ENCODE measurements at regions not wholly inside any gene's neighbourhood (a gene's known extent, or its start where the extent isn't known, plus 50 kb on each side); places are given as distances from the start of the nearest gene placed in this dataset.

DNA sequence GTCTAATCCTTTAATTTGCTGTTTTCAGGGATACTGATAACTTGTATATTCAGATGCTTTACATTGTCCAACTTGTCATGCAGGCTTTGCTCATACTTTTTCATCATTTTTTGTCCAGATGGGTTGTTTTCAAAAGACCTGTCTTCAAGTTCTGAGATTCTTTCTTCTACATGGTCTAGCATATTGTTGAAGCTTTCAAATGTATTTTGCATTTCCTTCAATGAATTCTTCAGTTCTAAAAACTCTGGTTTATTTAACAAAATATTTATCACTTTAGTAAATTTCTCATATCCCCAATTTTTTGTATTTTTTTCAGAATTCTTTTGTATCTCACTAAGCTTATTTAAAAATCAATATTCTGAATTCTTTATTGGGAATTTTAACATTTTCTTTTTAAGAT, 388.3 kb upstream of the IL12A start:
- no peak overlapping the region for H3K27ac ChIP-seq
- H3K4me3 ChIP-seq: no peak overlapping the region
- H3K36me3 ChIP-seq (ENCODE audit: insufficient read depth, low read length): no peaks in the 10 kb centered on the region
- no peak overlapping the region for H3K9ac ChIP-seq (ENCODE audit: insufficient read length)
- DNase-seq (ENCODE audit: low read depth, low spot score): no peak
- no peaks in the 10 kb centered on the region for H3K9me3 ChIP-seq (ENCODE audit: low read depth, low read length)
- TF ChIP-seq EZH2 (IDR thresholded peaks at IDR 0.05) (no peak), FOXP2 (optimal IDR thresholded peaks at IDR 0.05; ENCODE audit: control extremely low read depth, extremely low read length, insufficient read depth) (no peak), POLR2AphosphoS5 (IDR thresholded peaks at IDR 0.05; ENCODE audit: borderline replicate concordance, low read depth, low read length) (no peak)

DNA sequence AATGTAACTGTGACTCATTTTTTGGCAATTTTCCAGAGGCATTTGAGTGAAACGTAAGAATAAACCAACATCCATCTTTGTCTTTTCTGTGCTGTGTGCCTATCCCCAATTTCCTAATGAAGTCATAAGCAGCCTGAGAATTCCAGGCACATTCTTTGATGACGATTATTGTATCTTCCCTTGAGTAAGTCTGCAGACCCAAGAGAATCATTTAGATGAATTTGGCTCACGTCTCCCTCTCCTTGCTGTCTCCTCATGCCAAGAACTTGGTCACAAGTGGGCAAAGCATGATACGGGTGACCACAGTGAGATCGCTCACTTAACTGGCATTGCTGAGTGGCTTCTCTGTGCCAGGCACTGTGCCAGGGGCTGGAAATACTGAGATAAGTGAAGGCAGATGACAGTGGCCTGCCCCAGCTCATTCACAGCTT, 384.5 kb upstream of the IL12A start:
- TF ChIP-seq FOXP2 (optimal IDR thresholded peaks at IDR 0.05; ENCODE audit: control extremely low read depth, extremely low read length, insufficient read depth) (no peak), EZH2 (IDR thresholded peaks at IDR 0.05) (no peak), POLR2AphosphoS5 (IDR thresholded peaks at IDR 0.05; ENCODE audit: borderline replicate concordance, low read depth, low read length) (no peak)
- H3K9ac ChIP-seq (ENCODE audit: insufficient read length): no peak overlapping the region
- H3K36me3 ChIP-seq (ENCODE audit: insufficient read depth, low read length): no peaks in the 10 kb centered on the region
- H3K27ac ChIP-seq: no peak overlapping the region
- DNase-seq (ENCODE audit: low read depth, low spot score): no peak
- H3K4me3 ChIP-seq: no peak overlapping the region
- H3K9me3 ChIP-seq (ENCODE audit: low read depth, low read length): no peaks in the 10 kb centered on the region

DNA sequence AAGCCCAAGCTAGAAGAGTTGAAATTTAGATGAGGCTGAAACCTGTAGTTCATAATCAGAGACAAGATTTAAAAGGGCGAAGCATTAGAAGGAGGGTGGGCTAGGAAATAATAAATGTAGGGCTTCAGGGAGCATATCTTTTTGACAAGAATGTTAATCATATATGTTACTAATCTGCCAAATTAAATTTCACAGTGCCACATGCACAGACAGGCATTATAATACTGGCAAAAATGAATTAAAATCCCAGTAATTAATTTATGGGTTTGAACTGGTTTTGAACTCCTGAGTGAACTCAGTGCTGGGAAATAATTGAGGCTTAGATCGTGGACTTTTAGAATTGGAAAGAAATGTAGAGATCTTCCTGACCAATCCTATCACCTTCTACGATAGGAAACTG, 383.5 kb upstream of the IL12A start:
- Histone ChIP-seq H3K4me3 (no peak overlapping the region), H3K36me3 (ENCODE audit: insufficient read depth, low read length) (no peaks in the 10 kb centered on the region), H3K9me3 (ENCODE audit: low read depth, low read length) (no peaks in the 10 kb centered on the region), H3K27ac (no peak overlapping the region), H3K9ac (ENCODE audit: insufficient read length) (no peak overlapping the region)
- no peak for DNase-seq (ENCODE audit: low read depth, low spot score)
- no peak for TF ChIP-seq FOXP2 (optimal IDR thresholded peaks at IDR 0.05; ENCODE audit: control extremely low read depth, extremely low read length, insufficient read depth)
- no peak for TF ChIP-seq EZH2 (IDR thresholded peaks at IDR 0.05)
- TF ChIP-seq POLR2AphosphoS5 (IDR thresholded peaks at IDR 0.05; ENCODE audit: borderline replicate concordance, low read depth, low read length): no peak

DNA sequence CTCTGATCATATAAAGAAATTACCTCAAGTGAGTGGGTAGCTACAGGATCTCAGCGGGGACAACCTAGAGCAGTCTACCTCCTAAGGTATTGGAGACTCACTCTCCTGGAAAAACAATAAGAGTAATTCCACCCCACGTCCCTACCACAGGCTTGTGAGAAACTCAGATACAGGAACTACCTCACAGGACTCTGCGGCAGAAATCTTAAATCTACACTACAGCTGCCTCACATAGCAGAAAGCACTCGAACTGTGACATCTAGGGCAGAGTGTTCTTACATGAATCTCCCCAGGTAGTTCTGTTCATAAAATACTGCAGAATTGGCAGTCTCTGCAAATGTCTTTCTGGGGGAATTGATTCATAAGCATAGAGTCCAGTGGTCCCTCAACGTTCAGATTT, 382.9 kb upstream of the IL12A start:
- Histone ChIP-seq H3K27ac (no peak overlapping the region), H3K9me3 (ENCODE audit: low read depth, low read length) (no peaks in the 10 kb centered on the region), H3K9ac (ENCODE audit: insufficient read length) (no peak overlapping the region), H3K36me3 (ENCODE audit: insufficient read depth, low read length) (no peaks in the 10 kb centered on the region), H3K4me3 (no peak overlapping the region)
- no peak for DNase-seq (ENCODE audit: low read depth, low spot score)
- no peak for TF ChIP-seq FOXP2 (optimal IDR thresholded peaks at IDR 0.05; ENCODE audit: control extremely low read depth, extremely low read length, insufficient read depth)
- TF ChIP-seq EZH2 (IDR thresholded peaks at IDR 0.05): no peak
- no peak for TF ChIP-seq POLR2AphosphoS5 (IDR thresholded peaks at IDR 0.05; ENCODE audit: borderline replicate concordance, low read depth, low read length)

DNA sequence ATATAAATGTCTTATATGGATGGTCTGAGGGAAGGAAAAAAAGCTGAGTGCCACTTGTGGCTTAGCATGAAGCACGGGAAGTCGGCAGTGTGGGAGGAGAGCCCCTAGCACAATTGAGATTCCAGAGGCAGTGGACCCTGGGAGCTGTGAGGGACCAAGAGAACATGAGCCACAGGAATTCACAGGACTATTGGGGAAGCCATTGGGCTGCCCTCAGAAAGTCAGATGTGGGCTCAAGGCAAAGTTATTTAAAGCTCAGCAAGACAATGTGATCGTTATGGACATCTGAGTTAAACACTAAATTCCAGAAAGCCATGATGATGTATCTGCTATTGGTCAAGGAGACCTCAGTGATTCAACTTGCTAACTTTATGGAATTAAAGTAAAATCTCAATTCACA, 380.8 kb upstream of the IL12A start:
- H3K36me3 ChIP-seq (ENCODE audit: insufficient read depth, low read length): no peaks in the 10 kb centered on the region
- TF ChIP-seq FOXP2 (optimal IDR thresholded peaks at IDR 0.05; ENCODE audit: control extremely low read depth, extremely low read length, insufficient read depth) (no peak), POLR2AphosphoS5 (IDR thresholded peaks at IDR 0.05; ENCODE audit: borderline replicate concordance, low read depth, low read length) (no peak), EZH2 (IDR thresholded peaks at IDR 0.05) (no peak)
- H3K9me3 ChIP-seq (ENCODE audit: low read depth, low read length): no peaks in the 10 kb centered on the region
- no peak overlapping the region for H3K4me3 ChIP-seq
- H3K9ac ChIP-seq (ENCODE audit: insufficient read length): no peak overlapping the region
- DNase-seq (ENCODE audit: low read depth, low spot score): no peak
- no peak overlapping the region for H3K27ac ChIP-seq

DNA sequence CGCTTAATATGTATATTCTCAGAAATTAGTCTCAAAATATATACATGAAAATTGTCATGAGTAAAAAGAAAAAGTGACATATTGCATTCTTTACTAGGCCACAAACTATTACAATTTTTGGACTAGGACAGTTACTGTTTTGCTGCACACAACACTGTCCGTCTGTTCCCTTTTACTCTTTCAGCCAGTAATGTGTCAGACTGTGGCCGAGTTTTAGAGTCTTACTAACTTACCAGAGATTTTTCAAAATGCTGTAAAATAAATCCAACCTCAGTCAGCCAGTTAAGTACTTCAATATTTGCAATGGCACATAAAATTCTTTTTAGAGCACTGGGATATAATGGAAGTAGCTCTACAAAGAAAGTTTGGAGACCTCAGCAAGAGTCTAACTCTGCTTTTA, 380.3 kb upstream of the IL12A start:
- DNase-seq (ENCODE audit: low read depth, low spot score): no peak
- TF ChIP-seq EZH2 (IDR thresholded peaks at IDR 0.05): no peak
- no peak for TF ChIP-seq POLR2AphosphoS5 (IDR thresholded peaks at IDR 0.05; ENCODE audit: borderline replicate concordance, low read depth, low read length)
- no peak for TF ChIP-seq FOXP2 (optimal IDR thresholded peaks at IDR 0.05; ENCODE audit: control extremely low read depth, extremely low read length, insufficient read depth)
- H3K36me3 ChIP-seq (ENCODE audit: insufficient read depth, low read length): no peaks in the 10 kb centered on the region

DNA sequence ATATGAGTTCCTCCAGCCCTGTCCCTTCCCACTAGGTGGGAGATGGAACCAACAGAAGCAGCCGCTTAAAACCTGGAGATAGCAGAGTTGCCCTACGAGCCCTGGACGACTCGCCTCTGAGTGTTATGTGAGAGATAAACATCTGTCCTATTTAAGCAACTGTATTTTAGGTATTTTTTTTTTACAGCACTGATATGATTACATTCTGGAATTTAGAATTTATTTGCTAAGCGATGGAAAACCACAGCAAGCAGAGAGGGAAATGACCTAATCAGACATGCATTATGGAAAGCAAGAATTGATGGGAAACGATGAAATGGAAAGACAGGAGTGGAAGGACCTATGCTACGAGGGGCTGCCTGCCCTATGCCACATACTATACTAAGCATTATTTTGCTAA, 379.0 kb upstream of the IL12A start:
- TF ChIP-seq FOXP2 (optimal IDR thresholded peaks at IDR 0.05; ENCODE audit: control extremely low read depth, extremely low read length, insufficient read depth) (no peak), POLR2AphosphoS5 (IDR thresholded peaks at IDR 0.05; ENCODE audit: borderline replicate concordance, low read depth, low read length) (no peak), EZH2 (IDR thresholded peaks at IDR 0.05) (no peak)
- H3K9ac ChIP-seq (ENCODE audit: insufficient read length): no peak overlapping the region

More for the DNA sequence above, 380.3 kb upstream of the IL12A start:
- H3K9me3 ChIP-seq (ENCODE audit: low read depth, low read length): no peaks in the 10 kb centered on the region
- H3K27ac ChIP-seq: no peak overlapping the region
- no peak overlapping the region for H3K9ac ChIP-seq (ENCODE audit: insufficient read length)
- H3K4me3 ChIP-seq: no peak overlapping the region

DNA sequence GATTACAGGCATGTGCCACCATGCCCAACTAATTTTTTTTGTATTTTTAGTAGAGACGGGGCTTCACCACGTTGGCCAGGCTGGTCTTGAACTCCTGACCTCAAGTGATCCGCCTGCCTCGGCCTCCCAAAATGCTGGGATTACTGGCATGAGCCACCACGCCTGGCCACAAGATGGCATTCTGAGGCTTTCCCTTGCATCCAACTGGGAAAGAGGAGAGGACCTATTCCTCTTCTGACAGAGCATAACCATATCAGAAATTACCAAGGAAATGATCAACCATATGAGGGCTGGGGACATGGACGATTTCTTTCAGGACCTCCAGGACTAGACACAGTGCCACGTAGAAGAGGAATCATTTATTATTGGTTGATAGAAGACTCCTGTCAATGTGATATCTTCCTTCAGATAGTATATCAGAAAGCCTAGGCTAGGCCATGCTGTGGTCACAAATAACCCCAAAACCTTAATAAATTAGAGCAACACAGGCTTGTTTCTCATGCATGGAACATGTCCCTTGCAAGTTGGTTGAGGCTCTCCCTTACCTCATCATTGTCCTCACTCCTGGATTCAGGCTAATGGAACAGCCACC, 372.3 kb upstream of the IL12A start:
- DNase-seq (ENCODE audit: low read depth, low spot score): no peak

More for the DNA sequence above, 379.0 kb upstream of the IL12A start:
- DNase-seq (ENCODE audit: low read depth, low spot score): no peak
- Histone ChIP-seq H3K27ac (no peak overlapping the region), H3K36me3 (ENCODE audit: insufficient read depth, low read length) (no peaks in the 10 kb centered on the region), H3K9me3 (ENCODE audit: low read depth, low read length) (no peaks in the 10 kb centered on the region), H3K4me3 (no peak overlapping the region)

More for the DNA sequence above, 372.3 kb upstream of the IL12A start:
- no peak overlapping the region for H3K4me3 ChIP-seq
- H3K36me3 ChIP-seq (ENCODE audit: insufficient read depth, low read length): no peaks in the 10 kb centered on the region
- H3K9me3 ChIP-seq (ENCODE audit: low read depth, low read length): no peaks in the 10 kb centered on the region
- H3K9ac ChIP-seq (ENCODE audit: insufficient read length): no peak overlapping the region
- no peak overlapping the region for H3K27ac ChIP-seq
- TF ChIP-seq POLR2AphosphoS5 (IDR thresholded peaks at IDR 0.05; ENCODE audit: borderline replicate concordance, low read depth, low read length) (no peak), EZH2 (IDR thresholded peaks at IDR 0.05) (no peak), FOXP2 (optimal IDR thresholded peaks at IDR 0.05; ENCODE audit: control extremely low read depth, extremely low read length, insufficient read depth) (no peak)

Data from SK-N-MC (cell line).